Endothelial cell (in vitro differentiated cells): ENCODE measurements at regions not wholly inside any gene's neighbourhood (a gene's known extent, or its start where the extent isn't known, plus 50 kb on each side); places are given as distances from the start of the nearest gene placed in this dataset.
A peak's percentile ranks its signal among the peaks of the same experiment; 100 is the strongest.

ENCODE experiments used
- DNase-seq: peaks from one replicate; pipeline ENCODE4 v3.0.0; 2021; ENCODE audit warnings: low spot score
- H3K27ac Mint-ChIP-seq: one replicate; pipeline ENCODE4 v1.8.0; 2021; ENCODE audit warnings: mixed read lengths, inconsistent platforms; ENCODE audit not compliant: unreplicated experiment
- H3K27me3 Mint-ChIP-seq: one replicate; pipeline ENCODE4 v1.8.0; 2021; ENCODE audit warnings: mild to moderate bottlenecking, moderate library complexity, mixed read lengths, inconsistent platforms; ENCODE audit not compliant: unreplicated experiment
- H3K36me3 Mint-ChIP-seq: one replicate; pipeline ENCODE4 v1.8.0; 2021; ENCODE audit warnings: mild to moderate bottlenecking, low read depth, mixed read lengths, inconsistent platforms; ENCODE audit not compliant: unreplicated experiment
- H3K4me1 Mint-ChIP-seq: one replicate; pipeline ENCODE4 v1.8.0; 2021; ENCODE audit warnings: mild to moderate bottlenecking, mixed read lengths, inconsistent platforms; ENCODE audit not compliant: unreplicated experiment
- H3K4me3 Mint-ChIP-seq: one replicate; pipeline ENCODE4 v1.8.0; 2021; ENCODE audit warnings: mild to moderate bottlenecking, mixed read lengths, inconsistent platforms; ENCODE audit not compliant: unreplicated experiment
- H3K9me3 Mint-ChIP-seq: one replicate; pipeline ENCODE4 v1.8.0; 2021; ENCODE audit warnings: mixed read lengths, inconsistent platforms; ENCODE audit not compliant: unreplicated experiment
- CTCF ChIP-seq: fragments of 200-600 bp; sonication (generic); IDR thresholded peaks from one replicate; pipeline ENCODE4 v1.5.0; 2021; ENCODE audit warnings: antibody characterized with exemption; ENCODE audit not compliant: unreplicated experiment

GRCh38 chr14:44154874-44155273 lies 352.2 kb downstream of the FSCB start:
- H3K27ac Mint-ChIP-seq = no peak overlapping the region
- H3K27me3 Mint-ChIP-seq = no peaks in the 10 kb centered on the region
- H3K9me3 Mint-ChIP-seq = no peaks in the 10 kb centered on the region
- no peaks in the 10 kb centered on the region for H3K36me3 Mint-ChIP-seq
- H3K4me1 Mint-ChIP-seq = no peaks in the 10 kb centered on the region
- DNase-seq = no peak
- TF ChIP-seq CTCF = no peak
- no peak overlapping the region for H3K4me3 Mint-ChIP-seq

- no peak for TF ChIP-seq CTCF
- Mint-ChIP-seq H3K36me3 (no peaks in the 10 kb centered on the region), H3K27ac (no peak overlapping the region), H3K27me3 (no peaks in the 10 kb centered on the region), H3K9me3 (no peaks in the 10 kb centered on the region), H3K4me1 (no peaks in the 10 kb centered on the region), H3K4me3 (no peak overlapping the region)
- no peak for DNase-seq
Measured at GRCh38 chr14:44154446-44154845, 352.6 kb downstream of the FSCB start.

- DNase-seq = no peak
- Mint-ChIP-seq H3K9me3 (no peaks in the 10 kb centered on the region), H3K27ac (no peak overlapping the region), H3K4me3 (no peak overlapping the region), H3K4me1 (no peaks in the 10 kb centered on the region), H3K36me3 (no peaks in the 10 kb centered on the region), H3K27me3 (no peaks in the 10 kb centered on the region)
- no peak for TF ChIP-seq CTCF
Measured at GRCh38 chr14:44151130-44151820, 355.8 kb downstream of the FSCB start.

- no peaks in the 10 kb centered on the region for H3K27me3 Mint-ChIP-seq
- no peak overlapping the region for H3K27ac Mint-ChIP-seq
- TF ChIP-seq CTCF = no peak
- DNase-seq = peak; percentile 65
- no peaks in the 10 kb centered on the region for H3K36me3 Mint-ChIP-seq
- H3K4me1 Mint-ChIP-seq = no peaks in the 10 kb centered on the region
- H3K4me3 Mint-ChIP-seq = no peak overlapping the region
- H3K9me3 Mint-ChIP-seq = no peaks in the 10 kb centered on the region
Measured at GRCh38 chr14:44149597-44149996, 357.5 kb downstream of the FSCB start.

GRCh38 chr14:44142006-44142405 lies 365.1 kb downstream of the FSCB start:
- no peak overlapping the region for H3K4me3 Mint-ChIP-seq
- no peaks in the 10 kb centered on the region for H3K4me1 Mint-ChIP-seq
- no peak for DNase-seq
- no peaks in the 10 kb centered on the region for H3K36me3 Mint-ChIP-seq
- no peaks in the 10 kb centered on the region for H3K9me3 Mint-ChIP-seq
- no peak overlapping the region for H3K27ac Mint-ChIP-seq
- H3K27me3 Mint-ChIP-seq = no peaks in the 10 kb centered on the region
- TF ChIP-seq CTCF = no peak
